Nucleus accumbens (tissue), 56 donors: ENCODE measurements at regions not wholly inside any gene's neighbourhood (a gene's known extent, or its start where the extent isn't known, plus 50 kb on each side); places are given as distances from the start of the nearest gene placed in this dataset.
A peak's percentile ranks its signal among the peaks of the same experiment; 100 is the strongest.
"Not testable (repeated sequence)": the region's sequence is repeated elsewhere in the genome, so short reads cannot be mapped to it uniquely, and the experiment has no call there.

ENCODE experiments used
- DNase-seq, 56 donors: peaks; one replicate each; lab custom pipeline; 2025; lab: John Stamatoyannopoulos, UW

- DNase-seq, result no peak
These were observed 138.0 kb downstream of the UTRN start for GRCh38 chr6:144423167-144423566.

DNA sequence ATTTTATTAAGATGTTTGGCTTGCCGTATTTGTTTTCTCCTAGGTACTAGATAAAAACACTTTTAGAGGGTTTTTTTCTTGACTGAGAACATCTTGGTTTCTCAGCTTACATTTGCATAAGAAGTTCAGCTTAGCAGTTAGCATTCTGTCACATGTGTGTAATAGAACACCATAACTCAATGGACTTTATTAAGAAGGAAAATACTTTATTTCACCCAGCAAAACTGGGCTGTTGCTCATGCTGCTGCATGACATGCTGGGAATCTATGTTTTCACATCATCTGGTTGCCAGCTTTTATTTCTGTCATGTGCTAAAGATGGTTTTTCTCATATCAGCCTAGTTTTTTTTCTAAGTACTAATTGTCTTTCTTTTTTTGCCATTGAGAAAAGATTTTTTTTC, 144.6 kb downstream of the UTRN start:
- no peak for DNase-seq

DNA sequence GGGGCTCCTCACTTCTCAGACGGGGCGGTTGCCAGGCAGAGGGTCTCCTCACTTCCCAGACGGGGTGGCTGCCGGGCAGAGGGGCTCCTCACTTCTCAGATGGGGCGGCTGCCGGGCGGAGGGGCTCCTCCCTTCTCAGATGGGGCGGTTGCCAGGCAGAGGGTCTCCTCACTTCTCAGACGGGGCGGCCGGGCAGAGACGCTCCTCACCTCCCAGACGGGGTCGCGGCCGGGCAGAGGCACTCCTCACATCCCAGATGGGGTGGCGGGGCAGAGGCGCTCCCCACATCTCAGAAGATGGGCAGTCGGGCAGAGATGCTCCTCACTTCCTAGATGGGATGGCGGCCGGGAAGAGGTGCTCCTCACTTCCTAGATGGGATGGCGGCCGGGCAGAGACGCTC, 148.3 kb downstream of the UTRN start:
- not testable (repeated sequence) for DNase-seq

DNA sequence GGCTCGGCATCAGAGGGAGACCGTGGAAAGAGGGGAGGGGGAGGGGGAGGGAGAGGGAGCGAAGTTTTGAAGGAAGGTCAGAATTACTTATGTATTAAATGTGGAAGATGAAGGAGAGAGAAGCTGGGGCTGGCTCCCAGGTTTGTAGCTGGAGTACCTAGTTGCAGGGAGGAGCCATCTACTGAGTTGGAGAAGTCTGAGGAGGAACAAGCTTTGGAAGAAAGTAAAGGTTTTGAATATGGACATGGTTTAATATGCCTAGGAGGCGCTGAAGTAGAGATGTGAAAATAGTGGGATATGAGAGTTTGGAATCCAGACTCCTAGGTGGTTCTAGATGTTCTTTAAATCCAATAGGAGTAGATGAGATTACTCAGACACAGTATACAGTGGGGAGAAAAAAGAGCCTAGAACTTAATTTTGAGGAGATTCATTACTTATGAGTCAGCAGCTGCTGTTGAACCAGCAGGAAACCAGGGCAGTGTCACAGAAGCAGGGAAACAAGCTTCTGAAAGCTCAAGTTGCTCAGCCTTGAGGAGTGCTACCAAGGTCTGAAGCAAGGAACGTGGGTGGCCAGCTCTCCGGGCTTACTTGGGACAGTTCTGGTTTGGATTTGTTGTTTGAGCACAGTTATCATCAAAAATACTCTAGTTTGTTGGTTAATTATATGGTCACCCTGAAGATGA, 149.3 kb downstream of the UTRN start:
- DNase-seq, result no peak

- DNase-seq, result no peak
These were observed 150.7 kb downstream of the UTRN start for GRCh38 chr6:144435602-144436426.

GRCh38 chr6:144437105-144437504, 152.0 kb downstream of the UTRN start:
- no peak for DNase-seq

- DNase-seq, result no peak
These were observed 153.0 kb downstream of the UTRN start for GRCh38 chr6:144438103-144438502.

DNA sequence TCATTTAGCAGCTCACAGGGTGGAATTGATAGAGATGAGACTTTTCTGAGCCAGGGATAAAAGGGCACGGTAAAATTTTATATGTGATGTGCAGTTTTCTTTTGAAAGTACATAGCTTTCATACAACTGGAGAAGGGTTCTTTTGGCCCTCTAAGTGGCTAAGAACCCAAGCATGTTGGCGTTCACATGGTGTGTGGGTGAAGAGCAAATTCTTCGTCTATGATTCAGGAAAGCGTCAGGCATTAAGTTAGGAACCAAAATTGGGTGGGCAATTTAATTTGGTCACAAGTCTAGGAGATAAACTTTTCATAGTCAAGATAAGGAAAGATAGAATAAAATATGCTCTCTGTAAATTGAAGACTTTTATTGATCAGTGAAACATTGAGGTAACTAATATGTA, 153.9 kb downstream of the UTRN start:
- DNase-seq, result no peak

- DNase-seq, result not testable (repeated sequence)
These were observed 156.7 kb downstream of the UTRN start for GRCh38 chr6:144441801-144442200.

DNA sequence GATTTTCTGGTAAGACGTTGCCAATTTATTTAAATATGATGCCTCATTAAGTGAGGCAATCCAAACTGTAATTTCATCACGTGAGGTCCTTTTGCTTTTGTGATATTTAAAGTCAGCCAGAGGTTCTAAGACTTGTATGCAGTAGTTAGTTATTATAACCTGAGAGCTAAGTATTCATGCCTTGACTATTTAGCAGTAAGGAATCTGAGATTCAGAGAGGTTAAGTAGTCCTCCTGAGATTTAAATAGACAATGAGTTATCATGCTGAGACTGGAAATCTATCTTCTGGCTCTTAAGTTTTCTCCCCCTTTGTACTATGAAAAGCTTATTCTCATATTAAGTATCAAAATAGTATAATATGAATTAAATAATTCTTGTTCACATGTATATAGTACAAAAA, 158.0 kb downstream of the UTRN start:
- no peak for DNase-seq

GRCh38 chr6:144447472-144447871, 162.3 kb downstream of the UTRN start:
- no peak for DNase-seq

DNA sequence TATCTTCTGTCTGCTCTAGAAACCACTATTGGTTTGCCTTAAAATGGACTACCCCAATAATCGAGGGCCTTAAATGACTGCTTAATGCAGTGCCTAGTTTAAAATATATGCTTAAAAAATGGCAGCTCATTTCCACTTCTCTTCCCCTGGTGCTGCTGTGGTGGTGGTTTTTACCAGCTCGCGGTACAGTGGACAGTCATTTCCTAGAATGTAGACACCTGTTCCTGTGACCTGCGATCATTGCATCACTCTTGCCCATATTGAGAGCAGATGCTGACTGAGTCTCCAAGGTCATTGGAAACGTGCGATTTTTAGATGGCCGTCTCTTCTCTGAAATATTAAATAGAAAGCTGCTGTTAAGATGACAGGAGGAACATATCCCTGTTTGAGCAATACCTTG, 164.1 kb downstream of the UTRN start:
- DNase-seq, result no peak

DNA sequence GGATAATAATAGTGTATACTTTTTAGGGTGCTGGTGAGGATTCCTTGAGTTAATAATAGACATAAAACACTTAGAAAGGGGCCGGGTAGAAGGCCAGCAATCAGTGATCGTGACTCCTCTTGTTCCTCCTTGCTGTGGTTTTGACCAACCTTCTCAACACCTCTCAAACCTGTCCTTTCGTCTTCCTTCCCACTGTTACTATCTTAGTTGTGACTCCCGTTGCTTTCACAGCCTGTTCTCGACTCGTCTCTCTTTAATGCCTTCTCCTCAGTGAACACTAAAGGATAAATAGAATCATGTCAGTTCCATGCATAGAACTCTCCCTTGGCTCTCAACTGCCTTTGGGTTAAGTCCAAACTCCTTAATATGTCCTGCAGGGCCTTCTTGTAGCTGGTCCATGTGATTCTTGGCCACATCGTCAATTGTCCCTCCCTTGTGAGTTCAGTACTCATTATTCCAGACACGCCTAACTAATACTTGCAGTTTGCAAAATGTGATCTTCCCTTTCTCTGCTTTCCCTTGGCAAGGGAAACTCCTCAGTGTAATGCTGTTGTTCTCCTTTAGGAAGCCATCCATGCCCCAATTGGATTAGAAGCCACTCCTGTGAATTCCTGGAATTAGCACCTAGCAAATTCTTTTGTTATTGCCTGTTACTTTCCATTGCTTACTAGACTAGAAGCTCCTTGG, 164.9 kb downstream of the UTRN start:
- DNase-seq, result peak in 2 of 56 donors; percentile 1 to 2

DNA sequence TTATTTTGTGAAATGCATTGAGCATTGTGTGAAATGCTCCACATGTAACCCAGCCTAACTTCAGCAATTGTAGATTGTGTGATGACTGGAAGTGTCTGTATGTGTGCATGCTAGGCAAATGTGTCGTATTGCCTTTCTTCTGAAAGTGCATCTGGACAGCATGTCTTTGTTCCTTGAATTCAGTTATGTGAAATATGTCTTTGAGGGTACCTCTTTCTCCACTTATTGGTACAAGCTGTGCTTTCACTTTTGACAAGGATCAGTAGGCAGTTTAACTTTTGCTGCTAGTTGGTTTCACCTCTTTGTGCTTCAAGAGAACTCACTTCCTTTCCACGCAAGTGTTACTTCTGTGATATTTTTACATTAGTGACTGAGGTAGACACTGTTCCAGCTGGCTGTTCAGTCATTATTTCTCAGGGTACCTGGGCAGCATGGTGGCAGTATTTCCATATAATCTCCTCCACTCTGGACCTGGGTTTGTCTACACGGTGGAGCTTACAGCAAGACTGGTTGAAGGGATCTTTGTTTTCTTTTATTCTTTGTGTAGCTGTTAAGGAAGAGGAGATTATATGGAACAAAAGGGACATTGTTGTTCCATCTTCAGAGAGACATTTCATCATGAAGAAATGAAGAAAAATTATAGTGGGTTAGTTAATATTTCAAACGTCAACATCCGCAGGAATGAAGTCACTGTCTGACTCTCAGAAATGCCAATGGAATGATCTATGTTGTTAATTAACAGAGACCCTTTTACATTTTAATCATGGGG, 175.4 kb downstream of the UTRN start:
- no peak for DNase-seq

DNA sequence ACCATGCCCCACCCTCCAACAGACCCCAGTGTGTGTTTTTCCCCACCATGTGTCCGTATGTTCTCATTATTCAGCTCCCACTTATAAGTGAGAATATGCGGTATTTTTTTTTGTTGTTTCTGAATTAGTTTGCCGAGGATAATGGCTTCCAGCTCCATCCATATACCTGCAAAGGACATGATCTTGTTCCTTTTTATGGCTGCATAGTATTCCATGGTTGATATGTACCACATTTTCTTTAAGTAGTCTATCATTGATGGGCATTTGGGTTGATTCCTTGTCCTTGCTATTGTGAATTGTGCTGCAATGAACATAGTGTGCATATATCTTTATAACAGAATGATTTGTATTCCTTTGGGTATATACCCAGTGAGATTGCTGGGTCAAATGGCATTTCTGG, 176.9 kb downstream of the UTRN start:
- no peak for DNase-seq

GRCh38 chr6:144466716-144467115, 181.6 kb downstream of the UTRN start:
- DNase-seq, result no peak

DNA sequence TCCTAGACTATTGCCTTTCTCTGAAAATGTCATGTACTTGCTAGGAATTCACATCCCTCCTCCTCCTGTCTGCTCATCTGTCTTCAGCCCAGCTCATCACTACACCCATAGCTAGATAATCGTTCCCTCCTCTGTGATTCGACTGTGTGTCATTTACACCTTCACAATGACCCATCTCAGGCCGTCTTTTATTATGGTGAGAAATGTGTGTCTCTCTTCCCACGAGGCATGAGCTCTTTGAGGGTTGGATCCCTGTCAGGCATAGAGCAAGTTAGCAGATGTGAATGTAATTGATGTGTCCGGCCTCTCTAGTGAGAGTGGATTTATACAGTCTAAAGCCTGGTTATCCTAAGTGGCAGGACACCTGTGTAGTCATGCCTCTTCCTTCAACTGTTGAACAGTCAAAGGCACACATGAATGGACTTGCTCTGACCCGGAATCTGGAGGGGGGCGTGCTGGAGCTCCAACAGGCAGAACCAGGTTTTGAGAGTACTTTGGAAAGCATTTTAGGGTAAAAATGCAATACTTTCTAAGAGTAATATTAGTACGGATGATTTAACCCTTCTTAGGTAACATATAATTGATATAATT, 182.1 kb downstream of the UTRN start:
- DNase-seq, result no peak

GRCh38 chr6:144467921-144468320, 182.8 kb downstream of the UTRN start:
- no peak for DNase-seq

- no peak for DNase-seq
These were observed 183.6 kb downstream of the UTRN start for GRCh38 chr6:144468709-144469108.

- no peak for DNase-seq
These were observed 184.0 kb downstream of the UTRN start for GRCh38 chr6:144469144-144469575.
